Activated CD8-positive, alpha-beta memory T cell treated with anti-CD3 and anti-CD28 coated beads for 4 hours (primary cell): ENCODE measurements at regions not wholly inside any gene's neighbourhood (a gene's known extent, or its start where the extent isn't known, plus 50 kb on each side); places are given as distances from the start of the nearest gene placed in this dataset.
"Not testable (repeated sequence)": the region's sequence is repeated elsewhere in the genome, so short reads cannot be mapped to it uniquely, and the experiment has no call there.

ENCODE experiments used
- DNase-seq, 2 donors: peaks; one replicate each; pipeline ENCODE4 v3.0.0-alpha.2; 2020; ENCODE audit warnings: low read depth in 2 of 2

DNA sequence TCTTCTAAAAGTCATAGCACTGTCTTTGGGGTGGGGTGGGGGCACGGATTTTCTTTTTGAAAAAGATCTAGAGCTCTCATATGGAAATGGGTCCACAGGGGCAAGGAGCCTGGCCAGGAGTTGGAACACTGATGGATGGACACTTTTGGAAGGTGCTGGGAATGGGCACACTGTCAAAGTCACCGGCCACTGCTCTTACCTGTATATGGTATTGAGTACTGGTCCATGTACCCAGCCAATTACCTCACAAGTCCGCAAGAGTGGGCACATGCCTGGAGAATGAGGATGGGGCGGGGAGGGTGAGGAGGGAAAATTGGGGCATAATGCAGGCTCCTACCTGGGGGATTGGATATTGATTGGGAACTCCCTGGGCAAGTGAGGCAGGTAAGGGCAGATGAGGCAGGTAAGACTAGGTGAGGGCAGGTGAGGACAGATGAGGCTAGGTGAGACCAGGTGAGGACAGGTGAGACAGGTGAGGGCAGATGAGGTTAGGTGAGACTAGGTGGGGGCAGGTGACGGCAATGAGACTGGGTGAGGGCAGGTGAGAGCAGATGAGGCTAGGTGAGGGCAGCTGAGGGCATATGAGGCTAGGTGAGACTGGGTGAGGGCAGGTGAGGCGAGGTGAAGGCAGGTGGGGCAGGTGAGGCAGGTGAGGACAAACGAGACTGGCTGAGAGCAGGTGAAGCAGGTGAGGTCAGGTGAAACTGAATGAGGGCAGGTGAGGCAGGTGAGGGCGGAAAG is 167.9 kb downstream of the NRN1 start:
- DNase-seq = no peak

DNA sequence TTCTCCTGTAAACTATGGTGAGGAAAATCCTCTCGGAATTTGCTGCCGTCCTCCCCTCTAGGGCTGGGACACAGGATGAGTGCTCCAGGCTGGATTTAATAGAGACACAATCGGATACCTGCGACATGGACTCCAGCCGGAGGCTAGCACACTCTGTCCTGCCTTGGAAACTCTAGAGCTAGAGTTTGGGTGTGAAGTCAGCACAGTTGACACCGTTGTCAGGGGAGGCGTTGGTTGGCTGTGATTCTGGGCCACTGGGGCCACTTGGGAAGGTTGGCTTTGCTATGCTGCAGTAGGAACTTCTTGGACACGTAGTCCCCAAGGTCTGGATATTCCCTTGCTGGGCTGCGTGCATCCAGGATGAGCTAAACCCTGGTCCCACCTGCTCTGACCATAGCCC is 169.4 kb downstream of the NRN1 start:
- DNase-seq = no peak

DNA sequence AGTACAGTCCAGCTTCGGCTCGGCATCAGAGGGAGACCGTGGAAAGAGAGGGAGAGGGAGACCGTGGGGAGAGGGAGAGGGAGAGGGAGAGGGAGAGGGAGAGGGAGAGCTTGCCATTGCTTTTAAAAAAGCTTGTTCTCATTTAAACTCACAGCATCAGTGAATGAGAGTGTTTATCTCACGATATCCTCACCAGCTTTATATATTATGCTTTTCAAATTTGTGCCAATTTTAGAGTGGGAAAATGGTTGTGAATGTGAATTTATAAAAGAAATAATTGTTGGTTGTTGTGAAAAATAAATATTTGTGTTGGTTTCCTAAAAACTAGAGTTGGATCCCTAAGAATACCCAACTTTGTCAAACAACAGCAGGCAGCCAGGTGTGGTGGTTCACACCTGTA is 170.1 kb downstream of the NRN1 start:
- DNase-seq = not testable (repeated sequence)

DNA sequence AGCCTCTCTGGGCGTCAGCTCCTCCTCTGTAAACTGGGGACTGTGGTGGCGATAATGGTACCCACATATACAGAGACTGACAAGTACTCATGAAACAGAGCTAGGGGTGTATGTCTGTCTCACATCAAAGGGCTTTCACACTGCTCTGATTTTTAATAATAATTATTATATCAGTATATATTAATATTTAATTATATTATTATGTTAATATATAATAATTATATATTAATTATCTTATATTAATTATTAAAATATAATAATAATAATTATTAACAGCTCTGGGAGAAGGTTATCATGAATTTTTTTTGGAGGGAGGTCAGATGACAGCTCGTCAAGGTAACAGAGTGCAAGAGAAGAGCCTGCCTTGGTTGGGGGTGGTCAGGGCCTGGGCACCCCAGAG is 173.6 kb downstream of the NRN1 start:
- no peak for DNase-seq

DNA sequence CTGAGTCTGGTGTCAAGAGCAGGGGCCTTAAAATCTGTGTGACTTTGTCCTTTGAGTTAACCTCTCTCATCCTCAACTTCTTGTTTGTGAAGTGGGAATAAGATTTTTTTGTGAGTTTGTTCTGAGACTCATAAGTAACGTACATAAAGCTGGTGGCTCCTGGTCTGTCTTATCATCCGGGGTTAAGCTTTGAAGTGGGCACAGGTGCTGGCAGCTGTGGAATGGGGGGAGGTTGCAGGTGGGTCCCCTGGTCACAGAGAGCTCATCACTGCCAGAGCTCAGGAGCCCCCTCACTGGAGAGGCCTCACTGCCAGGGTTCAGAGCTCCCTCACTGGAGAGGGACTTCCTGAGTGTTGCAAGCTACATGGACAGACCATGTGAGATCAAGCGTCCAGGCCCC is 174.1 kb downstream of the NRN1 start:
- no peak for DNase-seq

DNA sequence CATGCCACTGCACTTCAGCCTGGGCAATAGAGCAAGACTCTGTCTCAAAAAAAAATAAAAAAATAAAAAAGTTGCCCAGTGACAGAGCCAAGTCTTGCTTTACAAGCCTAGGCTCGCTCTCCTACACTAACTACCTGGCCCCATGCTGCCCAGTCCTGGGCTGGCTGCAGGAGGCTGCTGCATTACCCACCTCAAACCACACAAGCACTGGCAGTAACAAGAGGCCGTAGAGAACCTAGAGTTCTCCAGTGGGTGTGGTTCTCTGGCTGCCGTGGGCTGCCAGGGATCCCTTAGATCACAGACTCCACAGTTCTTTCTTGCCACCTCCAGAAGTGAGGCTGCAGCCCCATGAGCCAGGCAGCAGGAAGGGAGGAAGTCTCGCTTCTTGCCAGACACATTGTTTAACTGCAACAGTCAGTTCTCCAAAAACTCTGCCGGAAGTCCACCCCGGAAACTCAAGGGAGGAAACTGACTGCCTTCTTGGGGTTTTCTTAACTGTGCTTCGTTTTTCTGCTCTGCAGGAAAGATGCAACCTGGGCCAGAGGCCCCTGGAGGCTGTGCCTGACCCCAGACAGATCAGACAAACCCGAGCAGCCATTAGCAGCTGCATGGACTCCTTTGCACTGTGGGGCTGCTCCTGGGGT is 175.4 kb downstream of the NRN1 start:
- DNase-seq = peak in 1 of 2 donors; percentile 30

DNA sequence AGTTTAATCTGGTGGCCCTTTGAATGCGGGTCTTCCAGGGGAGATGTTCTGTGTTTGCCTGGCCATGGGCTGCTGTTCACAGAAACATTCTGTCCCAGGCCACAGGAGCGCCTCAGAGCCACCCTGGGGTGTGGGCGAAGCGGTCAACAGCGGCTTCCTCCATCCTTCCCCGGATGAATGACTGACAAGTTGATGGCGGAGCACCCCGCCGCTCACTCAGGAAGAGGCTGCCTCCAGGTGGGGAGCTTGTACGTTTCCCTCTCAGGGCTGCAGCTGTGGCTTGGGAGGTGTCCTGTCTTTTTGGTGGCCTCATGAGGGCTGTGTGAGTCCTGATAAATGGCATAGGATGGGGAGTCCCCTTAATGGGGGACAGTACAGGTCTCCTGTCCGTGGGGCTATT is 178.4 kb downstream of the NRN1 start:
- DNase-seq = no peak

DNA sequence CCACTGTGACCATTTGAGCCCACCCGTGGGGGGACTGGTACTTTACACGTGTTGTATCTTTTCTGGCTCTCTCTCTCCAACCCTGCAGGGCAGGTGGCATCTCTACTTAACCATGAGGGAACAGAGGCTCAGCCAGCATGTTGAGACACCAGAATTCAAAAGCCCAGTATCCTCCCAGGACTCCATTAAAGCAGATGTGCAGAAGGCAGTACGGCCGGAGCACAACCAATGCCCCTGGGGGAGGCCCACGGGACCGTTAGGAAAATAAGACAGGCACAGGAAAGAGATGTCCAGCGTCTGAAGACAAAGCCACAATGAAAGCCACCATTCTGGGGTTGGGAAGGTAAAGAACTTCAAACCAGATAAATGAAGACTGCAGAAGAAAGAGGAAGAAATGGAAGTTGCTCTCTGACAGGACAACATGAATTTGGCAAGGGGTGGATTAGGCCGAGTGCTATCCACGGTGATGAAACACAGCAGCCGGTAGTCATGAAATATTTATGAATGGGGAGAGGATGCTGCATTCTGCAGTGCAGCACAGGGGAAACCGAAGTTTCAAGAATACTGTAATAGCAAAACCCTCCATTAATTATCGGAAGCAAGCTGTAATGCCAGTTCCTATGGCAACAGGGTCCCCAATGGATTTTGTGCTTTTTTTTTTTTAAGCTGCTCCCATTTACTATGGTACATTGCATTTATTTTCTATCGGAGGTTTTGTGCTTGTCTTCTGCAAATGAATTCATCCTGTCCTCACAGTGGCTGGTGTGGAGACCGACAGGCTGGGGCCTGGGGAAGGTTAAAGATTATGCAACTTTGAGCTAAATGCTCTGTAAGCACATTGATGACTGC is 179.4 kb downstream of the NRN1 start:
- no peak for DNase-seq

DNA sequence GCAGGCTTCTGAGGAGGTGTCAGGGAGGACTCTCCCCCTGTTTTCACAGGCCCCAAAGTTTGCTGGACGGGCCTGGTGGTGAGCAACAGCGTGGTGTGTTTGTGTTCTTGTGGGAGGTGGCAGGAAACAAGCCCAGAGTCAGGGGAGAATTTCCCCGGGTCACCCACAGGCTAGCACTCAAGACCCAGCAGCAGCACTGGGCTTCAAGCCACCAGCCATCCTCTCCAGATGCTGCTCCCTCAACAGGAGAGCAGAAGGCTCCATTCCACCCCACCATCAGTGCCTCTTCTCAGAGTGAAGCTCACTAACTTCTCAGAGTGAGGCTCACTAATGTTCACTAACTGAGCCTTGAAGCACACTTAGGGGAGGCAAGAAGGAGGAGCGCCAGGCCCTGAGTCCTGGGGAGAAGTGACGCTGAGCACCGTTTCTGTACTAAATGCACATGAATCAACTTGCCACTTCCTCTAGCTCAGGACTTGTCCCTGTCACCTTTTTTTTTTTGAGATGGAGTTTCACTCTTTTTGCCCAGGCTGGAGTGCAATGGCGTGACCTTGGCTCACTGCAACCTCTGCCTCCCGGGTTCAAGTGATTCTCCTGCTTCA is 182.2 kb downstream of the NRN1 start:
- DNase-seq = not testable (repeated sequence)
